ENCODE measurements at regions not wholly inside any gene's neighbourhood (a gene's known extent, or its start where the extent isn't known, plus 50 kb on each side); places are given as distances from the start of the nearest gene placed in this dataset.

GRCh38 chr3:59675495-59675894, 625.7 kb upstream of the CFAP20DC start:
- TF ChIP-seq CTCF (IDR thresholded peaks at IDR 0.05): no peak
- peaks cover 7% of the 10 kb centered on the region for H3K27me3 Mint-ChIP-seq (ENCODE audit: unreplicated experiment)
- H3K4me3 Mint-ChIP-seq (ENCODE audit: unreplicated experiment): no peak overlapping the region

DNA sequence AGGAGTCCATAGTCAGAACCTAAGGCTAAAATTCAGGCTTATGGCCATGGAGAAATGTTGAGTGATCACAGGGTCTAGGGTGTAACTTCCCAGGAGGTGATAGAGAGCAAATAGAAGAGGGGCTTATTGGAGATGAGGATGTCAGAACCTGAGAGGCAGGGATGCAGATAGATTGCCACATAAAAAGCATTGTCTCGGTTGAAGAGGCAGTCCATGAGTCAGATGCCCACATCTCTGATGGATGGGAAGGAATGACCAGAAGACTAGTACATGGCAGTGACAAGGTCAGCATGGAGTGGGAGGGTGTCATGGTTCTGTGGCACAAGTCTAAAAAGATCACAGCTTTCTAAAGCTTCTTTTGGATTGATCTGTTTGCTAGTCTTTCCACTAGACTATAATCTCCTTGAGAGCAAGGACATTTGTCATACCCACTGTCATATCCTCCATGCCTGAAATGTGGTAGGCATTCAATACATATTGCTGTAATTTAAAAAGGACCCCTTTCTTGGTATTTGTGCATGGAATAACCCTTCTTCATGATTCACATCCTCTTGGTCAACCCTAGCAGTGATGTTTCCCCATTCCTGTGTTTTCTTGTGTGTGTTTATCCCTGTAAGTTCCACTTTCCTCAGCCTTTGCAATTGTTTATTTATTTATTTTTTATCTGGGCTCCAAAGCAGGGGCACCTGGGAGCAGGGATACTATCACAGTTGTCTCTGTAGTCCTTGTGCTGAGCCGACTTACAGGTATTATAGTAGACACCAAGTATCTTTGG, 613.4 kb upstream of the CFAP20DC start:
- H3K4me1 Mint-ChIP-seq (ENCODE audit: unreplicated experiment): peaks cover 3% of the 10 kb centered on the region
- DNase-seq (ENCODE audit: extremely low spot score, unreplicated experiment): no peak
- TF ChIP-seq CTCF (IDR thresholded peaks at IDR 0.05): no peak
- no peaks in the 10 kb centered on the region for H3K9me3 Mint-ChIP-seq (ENCODE audit: unreplicated experiment)
- no peak overlapping the region for H3K4me3 Mint-ChIP-seq (ENCODE audit: unreplicated experiment)
- no peaks in the 10 kb centered on the region for H3K36me3 Mint-ChIP-seq (ENCODE audit: unreplicated experiment)
- no peaks in the 10 kb centered on the region for H3K27me3 Mint-ChIP-seq (ENCODE audit: unreplicated experiment)
- H3K27ac Mint-ChIP-seq (ENCODE audit: unreplicated experiment): no peak overlapping the region

More at GRCh38 chr3:59675495-59675894, 625.7 kb upstream of the CFAP20DC start:
- Mint-ChIP-seq H3K27ac (ENCODE audit: unreplicated experiment) (no peak overlapping the region), H3K9me3 (ENCODE audit: unreplicated experiment) (no peaks in the 10 kb centered on the region), H3K4me1 (ENCODE audit: unreplicated experiment) (no peaks in the 10 kb centered on the region), H3K36me3 (ENCODE audit: unreplicated experiment) (no peaks in the 10 kb centered on the region)
- no peak for DNase-seq (ENCODE audit: extremely low spot score, unreplicated experiment)

GRCh38 chr3:59660852-59661625, 611.2 kb upstream of the CFAP20DC start:
- no peak for DNase-seq (ENCODE audit: extremely low spot score, unreplicated experiment)
- H3K27ac Mint-ChIP-seq (ENCODE audit: unreplicated experiment): no peak overlapping the region
- H3K36me3 Mint-ChIP-seq (ENCODE audit: unreplicated experiment): no peaks in the 10 kb centered on the region
- peaks cover 6% of the 10 kb centered on the region for H3K9me3 Mint-ChIP-seq (ENCODE audit: unreplicated experiment)
- no peak for TF ChIP-seq CTCF (IDR thresholded peaks at IDR 0.05)
- no peak overlapping the region for H3K4me3 Mint-ChIP-seq (ENCODE audit: unreplicated experiment)
- H3K27me3 Mint-ChIP-seq (ENCODE audit: unreplicated experiment): no peaks in the 10 kb centered on the region
- H3K4me1 Mint-ChIP-seq (ENCODE audit: unreplicated experiment): peaks cover 3% of the 10 kb centered on the region

- H3K27ac Mint-ChIP-seq (ENCODE audit: unreplicated experiment): no peak overlapping the region
Measured at GRCh38 chr3:59660376-59660775, 610.6 kb upstream of the CFAP20DC start.

More at GRCh38 chr3:59660376-59660775, 610.6 kb upstream of the CFAP20DC start:
- H3K36me3 Mint-ChIP-seq (ENCODE audit: unreplicated experiment): no peaks in the 10 kb centered on the region
- H3K4me3 Mint-ChIP-seq (ENCODE audit: unreplicated experiment): no peak overlapping the region
- H3K4me1 Mint-ChIP-seq (ENCODE audit: unreplicated experiment): peaks cover 3% of the 10 kb centered on the region
- H3K9me3 Mint-ChIP-seq (ENCODE audit: unreplicated experiment): peaks cover 6% of the 10 kb centered on the region
- H3K27me3 Mint-ChIP-seq (ENCODE audit: unreplicated experiment): no peaks in the 10 kb centered on the region
- TF ChIP-seq CTCF (IDR thresholded peaks at IDR 0.05): no peak
- DNase-seq (ENCODE audit: extremely low spot score, unreplicated experiment): no peak

Measured in osteocyte (in vitro differentiated cells).